Stimulated activated CD8-positive, alpha-beta memory T cell treated with anti-CD3 and anti-CD28 coated beads, Interleukin-7, amount 100 ng/mL, for 24 hours (primary cell): ENCODE measurements at regions not wholly inside any gene's neighbourhood (a gene's known extent, or its start where the extent isn't known, plus 50 kb on each side); places are given as distances from the start of the nearest gene placed in this dataset.
"Not testable (repeated sequence)": the region's sequence is repeated elsewhere in the genome, so short reads cannot be mapped to it uniquely, and the experiment has no call there.

ENCODE experiments used
- DNase-seq: peaks from one replicate; pipeline ENCODE4 v3.0.0-alpha.2; 2020; ENCODE audit warnings: low read depth

DNA sequence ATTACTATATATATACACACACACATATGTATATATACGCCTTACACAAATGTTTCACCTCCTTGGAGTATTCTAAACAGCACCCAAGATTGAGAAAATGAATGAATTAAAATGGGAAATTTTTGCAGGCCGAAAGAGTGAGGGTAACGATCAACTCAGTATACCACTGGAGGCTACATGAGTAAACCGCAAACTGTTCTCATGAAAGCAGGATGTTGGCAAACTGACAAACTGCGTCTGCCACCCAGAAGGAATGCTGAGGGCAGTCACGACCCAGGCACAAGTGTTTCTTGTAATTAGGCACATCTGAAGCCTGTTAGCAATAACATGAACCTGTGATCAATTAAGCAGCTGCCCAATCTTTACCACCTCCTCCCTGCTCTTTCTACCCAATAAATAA is 666.5 kb downstream of the TDRD15 start:
- not testable (repeated sequence) for DNase-seq

- DNase-seq = no peak
These were observed 668.8 kb downstream of the TDRD15 start for GRCh38 chr2:21792571-21792970.

GRCh38 chr2:21793461-21793860 is 669.7 kb downstream of the TDRD15 start:
- no peak for DNase-seq

DNA sequence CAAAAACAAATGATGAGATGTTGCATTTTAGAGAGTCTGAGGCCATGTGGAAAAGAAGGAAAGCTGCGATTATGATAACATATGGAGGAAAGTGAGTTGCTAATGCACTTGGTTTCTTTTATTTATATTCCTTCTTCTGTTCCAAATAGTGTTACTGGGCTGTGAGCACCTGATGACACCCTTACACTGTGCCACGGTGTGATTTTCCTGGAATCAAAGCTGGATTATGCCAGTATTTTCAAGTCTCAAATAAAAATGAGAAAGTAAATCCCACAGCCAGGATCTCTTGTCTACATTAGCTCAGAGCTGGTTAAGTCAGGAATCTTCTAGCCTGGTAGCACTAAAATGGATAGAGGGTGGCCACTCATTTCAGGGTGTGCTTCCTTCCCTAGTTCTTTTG is 670.8 kb downstream of the TDRD15 start:
- no peak for DNase-seq

DNA sequence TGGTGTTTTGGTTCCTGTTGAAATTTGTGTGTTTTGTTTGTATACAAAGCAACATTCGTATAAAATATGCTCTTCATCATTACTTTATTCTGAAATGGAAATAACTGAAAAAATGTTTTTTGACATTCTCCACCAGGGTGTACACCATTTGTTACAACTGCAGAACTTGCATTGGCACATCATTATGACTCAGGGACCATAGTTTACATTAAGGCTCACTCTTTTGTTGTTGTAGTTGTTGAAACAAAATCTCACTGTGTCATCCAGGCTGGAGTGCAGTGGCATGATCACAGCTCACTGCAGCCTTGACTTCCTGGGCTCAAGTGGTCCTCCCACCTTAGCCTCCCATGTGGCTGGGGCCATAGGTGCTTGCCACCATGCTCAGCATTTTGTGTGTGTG is 676.6 kb downstream of the TDRD15 start:
- no peak for DNase-seq

DNA sequence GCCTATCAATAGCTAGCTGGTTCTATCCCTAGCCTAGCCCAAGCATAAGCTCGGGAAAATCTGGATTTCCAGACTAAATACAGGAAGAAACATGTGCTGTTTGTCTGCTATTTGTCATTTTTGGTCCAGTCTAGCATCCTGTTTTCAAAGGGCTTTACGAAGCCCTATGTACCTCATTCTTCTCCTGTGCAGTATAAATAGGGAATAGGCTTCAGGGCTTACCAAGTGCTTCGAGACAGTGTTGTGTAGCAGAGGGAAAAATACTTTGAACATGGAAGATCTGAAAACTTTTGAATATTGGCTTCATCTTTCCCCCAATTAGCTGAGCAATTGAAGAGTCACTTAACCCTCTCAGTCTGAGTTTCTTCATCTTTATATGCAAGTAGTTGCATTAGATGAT is 679.8 kb downstream of the TDRD15 start:
- DNase-seq = no peak

GRCh38 chr2:21804151-21804550 is 680.4 kb downstream of the TDRD15 start:
- no peak for DNase-seq

GRCh38 chr2:21811541-21811940 is 687.8 kb downstream of the TDRD15 start:
- DNase-seq = no peak

DNA sequence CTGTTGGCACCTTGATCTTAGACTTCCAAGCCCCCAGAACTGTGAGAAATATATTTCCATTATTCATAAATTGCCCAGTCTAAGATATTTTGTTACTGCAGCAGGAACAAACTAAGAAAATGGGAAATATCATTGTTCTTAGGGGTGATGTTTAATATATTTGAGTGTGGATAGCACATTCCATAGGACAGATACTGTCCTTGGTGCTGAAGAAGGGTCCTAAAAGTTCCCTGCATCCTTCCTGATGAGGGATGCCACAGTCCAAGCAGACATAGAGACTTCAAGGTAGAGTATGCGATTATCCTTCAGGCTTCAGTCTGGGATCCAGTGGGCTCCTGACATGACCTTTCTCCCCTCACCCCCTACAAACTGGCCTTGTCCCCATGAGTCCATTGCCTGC is 689.0 kb downstream of the TDRD15 start:
- DNase-seq = no peak

DNA sequence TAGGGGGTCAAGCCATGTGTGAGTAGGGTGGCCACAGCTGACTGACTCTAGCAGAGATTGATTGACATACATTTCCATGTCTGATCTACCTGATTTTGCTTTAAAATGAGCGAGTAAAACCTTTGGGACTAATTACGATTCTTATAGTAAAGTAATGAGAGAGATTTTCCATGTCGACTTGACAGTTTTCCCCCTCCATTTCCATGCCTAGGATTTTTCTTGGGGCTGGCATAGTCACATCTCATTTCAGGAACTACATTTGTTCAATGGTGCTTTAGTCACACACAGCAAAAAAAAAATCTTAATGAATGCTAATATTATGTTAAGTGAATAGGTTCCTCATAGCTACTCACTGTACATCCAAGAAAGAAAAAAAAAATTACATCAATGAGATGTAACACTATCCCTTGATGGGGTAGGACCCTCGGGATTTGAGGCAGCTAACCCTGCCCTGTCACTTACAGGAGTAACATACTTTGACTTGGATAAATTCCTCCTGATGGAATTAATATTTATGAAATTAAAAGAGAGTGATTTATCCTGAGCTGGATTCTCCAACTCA is 690.9 kb downstream of the TDRD15 start:
- no peak for DNase-seq

GRCh38 chr2:21818212-21818795 is 694.5 kb downstream of the TDRD15 start:
- no peak for DNase-seq

DNA sequence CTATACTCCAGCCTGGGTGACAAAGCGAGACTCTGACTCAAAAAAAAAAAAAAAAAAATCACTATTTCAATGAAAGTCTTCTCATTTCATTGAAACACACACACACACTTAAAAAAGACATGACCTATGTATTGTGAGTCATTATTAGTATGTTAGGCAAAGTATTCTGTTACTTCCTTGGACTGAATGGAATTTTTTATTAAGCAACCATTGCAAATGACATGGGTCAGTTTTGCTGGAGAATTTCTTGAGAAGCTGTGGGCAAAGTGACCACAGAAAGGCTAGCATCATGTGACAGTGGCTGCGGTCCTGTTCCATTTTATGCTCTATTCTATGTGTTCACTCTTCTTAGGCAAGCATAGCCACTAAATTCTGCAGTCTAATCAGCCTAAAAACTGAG is 695.7 kb downstream of the TDRD15 start:
- no peak for DNase-seq

DNA sequence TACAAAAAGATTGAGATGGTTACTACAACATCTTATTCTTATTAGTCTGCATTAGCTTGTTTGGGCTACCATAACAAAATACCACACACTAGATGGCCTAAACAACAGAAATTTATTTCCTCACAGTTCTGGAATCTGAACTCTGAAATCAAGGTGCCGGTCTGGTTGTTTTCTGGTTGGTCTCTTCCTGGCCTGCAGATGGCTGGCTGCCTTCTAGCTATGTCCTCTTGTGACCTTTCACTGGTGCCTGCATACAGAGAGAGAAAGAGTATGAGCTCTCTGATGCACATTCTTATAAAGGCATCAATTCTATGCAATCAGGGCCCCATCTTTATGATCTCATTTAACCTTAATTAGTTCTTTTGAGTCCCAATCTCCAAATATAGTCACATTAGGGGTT is 696.5 kb downstream of the TDRD15 start:
- no peak for DNase-seq

GRCh38 chr2:21821672-21822227 is 698.0 kb downstream of the TDRD15 start:
- no peak for DNase-seq

- DNase-seq = no peak
These were observed 698.7 kb downstream of the TDRD15 start for GRCh38 chr2:21822505-21822904.

GRCh38 chr2:21833767-21834166 is 710.0 kb downstream of the TDRD15 start:
- no peak for DNase-seq

DNA sequence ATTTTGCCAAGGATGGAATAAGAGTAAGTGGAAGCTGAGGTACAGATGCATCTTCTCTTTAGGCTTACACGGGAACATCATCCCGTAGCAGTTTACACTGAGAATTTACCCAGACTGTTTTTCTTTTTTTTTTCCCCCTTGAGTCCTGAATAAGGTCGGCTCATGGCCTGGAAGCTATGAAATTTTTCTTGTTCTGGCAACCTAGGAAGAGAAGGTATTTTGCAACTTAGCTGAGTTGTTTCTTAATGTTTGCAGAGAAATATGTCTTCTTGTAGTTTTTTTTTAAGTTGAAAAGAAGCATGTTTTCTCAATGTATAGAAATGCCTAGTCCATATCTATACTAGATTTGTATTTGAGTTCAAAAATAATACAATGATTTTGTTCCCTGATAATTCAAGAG is 712.5 kb downstream of the TDRD15 start:
- no peak for DNase-seq

DNA sequence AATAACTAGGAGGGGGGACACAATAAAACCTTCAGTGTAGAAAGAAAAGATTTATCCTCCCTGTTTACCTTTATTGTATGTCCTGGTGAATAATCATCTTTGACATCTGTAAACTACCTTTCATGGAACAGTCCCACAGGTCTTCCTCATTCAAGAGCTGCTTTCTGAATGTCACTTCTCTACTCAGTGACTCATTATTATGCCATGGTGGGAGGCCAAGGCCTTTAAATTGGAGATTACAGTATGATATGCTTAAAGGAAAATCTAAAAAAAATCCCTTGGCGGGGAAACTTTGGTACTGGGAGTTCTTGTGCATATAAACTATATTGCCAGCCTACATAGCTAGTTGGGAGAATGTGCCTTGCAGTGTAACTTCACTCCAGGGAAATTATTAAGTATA is 713.0 kb downstream of the TDRD15 start:
- no peak for DNase-seq

GRCh38 chr2:21837168-21837960 is 713.6 kb downstream of the TDRD15 start:
- no peak for DNase-seq

DNA sequence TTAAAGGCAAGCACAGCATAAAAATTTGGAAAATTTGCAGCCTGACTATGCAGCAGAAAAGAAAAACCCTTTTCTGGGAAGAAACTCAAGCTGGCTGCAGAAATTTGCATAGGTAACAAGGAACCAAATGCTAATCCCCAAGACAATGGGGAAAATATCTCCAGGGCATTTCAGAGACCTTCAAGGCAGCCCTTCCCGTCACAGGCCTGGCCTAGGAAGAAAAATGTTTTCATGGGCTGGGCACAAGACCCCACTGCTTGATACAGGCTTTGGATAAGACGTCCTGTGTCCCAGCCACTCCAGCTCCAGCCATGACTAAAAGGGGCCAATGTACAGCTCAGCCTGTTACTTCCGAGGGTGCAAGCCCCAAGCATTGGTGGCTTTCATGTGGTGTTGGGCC is 717.6 kb downstream of the TDRD15 start:
- no peak for DNase-seq

DNA sequence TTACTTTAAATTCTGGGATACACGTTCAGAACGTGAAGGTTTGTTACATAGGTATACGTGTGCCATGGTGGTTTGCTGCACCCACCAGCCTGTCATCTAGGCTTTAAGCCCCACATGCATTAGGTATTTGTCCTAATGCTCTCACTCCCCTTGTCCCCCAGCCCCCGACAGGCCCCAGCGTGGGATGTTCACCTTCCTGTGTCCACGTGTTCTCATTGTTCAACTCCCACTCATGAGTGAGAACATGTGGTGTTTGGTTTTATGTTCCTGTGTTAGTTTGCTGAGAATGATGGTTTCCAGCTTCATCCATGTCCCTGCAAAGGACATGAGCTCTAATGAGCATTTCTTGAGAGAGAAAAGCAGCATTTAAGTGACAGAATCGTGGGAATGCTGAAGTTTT is 726.6 kb downstream of the TDRD15 start:
- DNase-seq = not testable (repeated sequence)

GRCh38 chr2:21854938-21855337 is 731.2 kb downstream of the TDRD15 start:
- DNase-seq = no peak

- DNase-seq = no peak
These were observed 732.9 kb downstream of the TDRD15 start for GRCh38 chr2:21856708-21857107.
